ENCODE measurements at regions not wholly inside any gene's neighbourhood (a gene's known extent, or its start where the extent isn't known, plus 50 kb on each side); places are given as distances from the start of the nearest gene placed in this dataset.
"Not testable (repeated sequence)": the region's sequence is repeated elsewhere in the genome, so short reads cannot be mapped to it uniquely, and the experiment has no call there.

GRCh38 chr21:22343721-22344120 lies 1345.5 kb downstream of the NCAM2 start:
- no peak for DNase-seq (ENCODE audit: low read depth)
- TF ChIP-seq, protein P1, sequence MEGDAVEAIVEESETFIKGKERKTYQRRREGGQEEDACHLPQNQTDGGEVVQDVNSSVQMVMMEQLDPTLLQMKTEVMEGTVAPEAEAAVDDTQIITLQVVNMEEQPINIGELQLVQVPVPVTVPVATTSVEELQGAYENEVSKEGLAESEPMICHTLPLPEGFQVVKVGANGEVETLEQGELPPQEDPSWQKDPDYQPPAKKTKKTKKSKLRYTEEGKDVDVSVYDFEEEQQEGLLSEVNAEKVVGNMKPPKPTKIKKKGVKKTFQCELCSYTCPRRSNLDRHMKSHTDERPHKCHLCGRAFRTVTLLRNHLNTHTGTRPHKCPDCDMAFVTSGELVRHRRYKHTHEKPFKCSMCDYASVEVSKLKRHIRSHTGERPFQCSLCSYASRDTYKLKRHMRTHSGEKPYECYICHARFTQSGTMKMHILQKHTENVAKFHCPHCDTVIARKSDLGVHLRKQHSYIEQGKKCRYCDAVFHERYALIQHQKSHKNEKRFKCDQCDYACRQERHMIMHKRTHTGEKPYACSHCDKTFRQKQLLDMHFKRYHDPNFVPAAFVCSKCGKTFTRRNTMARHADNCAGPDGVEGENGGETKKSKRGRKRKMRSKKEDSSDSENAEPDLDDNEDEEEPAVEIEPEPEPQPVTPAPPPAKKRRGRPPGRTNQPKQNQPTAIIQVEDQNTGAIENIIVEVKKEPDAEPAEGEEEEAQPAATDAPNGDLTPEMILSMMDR (IDR thresholded peaks at IDR 0.05; ENCODE audit: control insufficient read depth, insufficient read depth, low read depth, low read length, missing control alignments), result no peak
- no peak overlapping the region for H3K4me3 ChIP-seq (ENCODE audit: control insufficient read depth, low read depth, low read length)

DNA sequence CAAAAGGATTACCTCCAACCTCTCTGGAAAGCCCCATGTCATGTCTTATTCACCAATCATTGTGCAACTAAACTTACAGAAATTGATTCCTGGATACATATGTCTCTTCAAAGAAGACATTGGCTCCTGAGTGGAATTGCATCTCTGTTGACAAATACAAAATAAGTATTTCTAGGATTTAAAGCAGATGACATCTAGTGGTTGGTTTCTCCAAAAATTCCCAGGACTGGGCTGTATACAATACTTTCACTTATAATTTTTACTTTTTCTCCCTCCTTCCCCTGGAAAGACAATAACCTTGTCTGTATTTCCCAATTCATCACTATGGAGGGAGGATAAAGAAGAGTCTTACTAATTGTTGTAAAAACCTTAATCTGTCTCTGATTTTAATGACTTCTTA lies 1347.4 kb downstream of the NCAM2 start:
- TF ChIP-seq, protein P1 (IDR thresholded peaks at IDR 0.05; ENCODE audit: control insufficient read depth, insufficient read depth, low read depth, low read length, missing control alignments), result no peak
- no peak overlapping the region for H3K4me3 ChIP-seq (ENCODE audit: control insufficient read depth, low read depth, low read length)
- no peak for DNase-seq (ENCODE audit: low read depth)

GRCh38 chr21:22346576-22346975 lies 1348.4 kb downstream of the NCAM2 start:
- TF ChIP-seq, protein P1 (IDR thresholded peaks at IDR 0.05; ENCODE audit: control insufficient read depth, insufficient read depth, low read depth, low read length, missing control alignments), result no peak
- DNase-seq (ENCODE audit: low read depth), result no peak
- H3K4me3 ChIP-seq (ENCODE audit: control insufficient read depth, low read depth, low read length), result no peak overlapping the region

DNA sequence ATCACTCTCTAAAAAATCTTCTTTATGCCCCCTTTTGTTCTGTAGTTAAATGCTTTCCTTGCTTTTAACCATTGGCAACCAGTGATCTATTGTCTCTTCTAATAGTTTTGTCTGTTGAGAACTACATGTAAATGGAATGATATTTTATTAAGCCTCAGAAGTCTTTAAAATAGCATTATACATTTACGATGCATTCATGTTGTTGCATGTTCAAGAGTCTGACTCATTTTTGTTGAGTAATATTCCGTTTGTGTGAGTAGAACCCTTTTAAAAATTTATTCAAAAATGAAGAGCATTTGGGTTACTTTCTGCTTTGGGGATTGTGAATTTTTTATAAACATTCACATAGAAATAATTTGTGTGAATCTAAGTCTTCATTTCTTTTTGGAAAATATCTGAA lies 1352.9 kb downstream of the NCAM2 start:
- TF ChIP-seq, protein P1 (IDR thresholded peaks at IDR 0.05; ENCODE audit: control insufficient read depth, insufficient read depth, low read depth, low read length, missing control alignments), result no peak
- H3K4me3 ChIP-seq (ENCODE audit: control insufficient read depth, low read depth, low read length), result no peak overlapping the region
- DNase-seq (ENCODE audit: low read depth), result no peak

- no peak for DNase-seq (ENCODE audit: low read depth)
- TF ChIP-seq, protein P1 (IDR thresholded peaks at IDR 0.05; ENCODE audit: control insufficient read depth, insufficient read depth, low read depth, low read length, missing control alignments), result no peak
Observed at GRCh38 chr21:22352088-22352487, 1353.9 kb downstream of the NCAM2 start.

GRCh38 chr21:22355949-22356348 lies 1357.7 kb downstream of the NCAM2 start:
- DNase-seq (ENCODE audit: low read depth), result no peak
- TF ChIP-seq, protein P1 (IDR thresholded peaks at IDR 0.05; ENCODE audit: control insufficient read depth, insufficient read depth, low read depth, low read length, missing control alignments), result no peak
- no peak overlapping the region for H3K4me3 ChIP-seq (ENCODE audit: control insufficient read depth, low read depth, low read length)

More at GRCh38 chr21:22352088-22352487, 1353.9 kb downstream of the NCAM2 start:
- no peak overlapping the region for H3K4me3 ChIP-seq (ENCODE audit: control insufficient read depth, low read depth, low read length)

GRCh38 chr21:22356663-22357062 lies 1358.5 kb downstream of the NCAM2 start:
- DNase-seq (ENCODE audit: low read depth), result no peak
- TF ChIP-seq, protein P1 (IDR thresholded peaks at IDR 0.05; ENCODE audit: control insufficient read depth, insufficient read depth, low read depth, low read length, missing control alignments), result no peak

GRCh38 chr21:22359599-22359998 lies 1361.4 kb downstream of the NCAM2 start:
- not testable (repeated sequence) for DNase-seq (ENCODE audit: low read depth); H3K4me3 ChIP-seq (ENCODE audit: control insufficient read depth, low read depth, low read length)

More at GRCh38 chr21:22356663-22357062, 1358.5 kb downstream of the NCAM2 start:
- H3K4me3 ChIP-seq (ENCODE audit: control insufficient read depth, low read depth, low read length), result no peak overlapping the region
